SK-N-SH treated with all-trans-retinoic acid at 6 μM for 48 hours (cell line): ENCODE measurements at regions not wholly inside any gene's neighbourhood (a gene's known extent, or its start where the extent isn't known, plus 50 kb on each side); places are given as distances from the start of the nearest gene placed in this dataset.

Source experiments
- ATAC-seq: fragments of 200-7000 bp; cut with Tn5 transposase; 3 replicates; pipeline ENCODE4 v1.9.1; 2020; ENCODE audit warnings: mild to moderate bottlenecking, moderate library complexity
- ARNTL ChIP-seq: fragments of 450-650 bp; formaldehyde crosslinking; IDR thresholded peaks from 2 replicates; pipeline ENCODE4 v1.5.0; 2020; ENCODE audit warnings: low read depth, mild to moderate bottlenecking, moderate library complexity, borderline replicate concordance
- BACH2 ChIP-seq: fragments of 250-450 bp; sonication (Bioruptor Pico); IDR thresholded peaks from 2 replicates; pipeline ENCODE4 v1.9.0; 2021; ENCODE audit warnings: mild to moderate bottlenecking, borderline replicate concordance
- CSDC2 ChIP-seq: fragments of 250-450 bp; sonication (Bioruptor Pico); IDR thresholded peaks from 2 replicates; pipeline ENCODE4 v1.5.0; 2020; ENCODE audit warnings: mild to moderate bottlenecking, moderate library complexity
- GLIS3 ChIP-seq: fragments of 250-450 bp; sonication (Bioruptor Pico); IDR thresholded peaks from 2 replicates; pipeline ENCODE4 v1.5.0; 2020; ENCODE audit warnings: mild to moderate bottlenecking, moderate library complexity
- ISL1 ChIP-seq: fragments of 250-450 bp; sonication (Bioruptor Pico); IDR thresholded peaks from 2 replicates; pipeline ENCODE4 v2.1.2; 2022; ENCODE audit warnings: mild to moderate bottlenecking, moderate library complexity
- PPARA ChIP-seq: fragments of 250-450 bp; sonication (Bioruptor Pico); IDR thresholded peaks from 2 replicates; pipeline ENCODE4 v1.5.0; 2020; ENCODE audit warnings: mild to moderate bottlenecking, borderline replicate concordance
- RARB ChIP-seq: fragments of 250-450 bp; sonication (Bioruptor Pico); IDR thresholded peaks from 2 replicates; pipeline ENCODE4 v1.8.0; 2021; ENCODE audit warnings: mild to moderate bottlenecking, moderate library complexity
- SNAI2 ChIP-seq: fragments of 250-450 bp; sonication (Bioruptor Pico); IDR thresholded peaks from 2 replicates; pipeline ENCODE4 v1.5.0; 2020; ENCODE audit warnings: mild to moderate bottlenecking, moderate library complexity
- TCF4 ChIP-seq: fragments of 250-450 bp; sonication (Bioruptor Pico); IDR thresholded peaks from 2 replicates; pipeline ENCODE4 v1.8.0; 2021; ENCODE audit warnings: mild to moderate bottlenecking, moderate library complexity, borderline replicate concordance
- TOX ChIP-seq: fragments of 250-450 bp; sonication (Bioruptor Pico); IDR thresholded peaks from 2 replicates; pipeline ENCODE4 v1.8.0; 2021; ENCODE audit warnings: mild to moderate bottlenecking, moderate library complexity, borderline replicate concordance
- ZC3H10 ChIP-seq: fragments of 250-450 bp; sonication (Bioruptor Pico); IDR thresholded peaks from 2 replicates; pipeline ENCODE4 v1.5.1; 2021; ENCODE audit warnings: mild to moderate bottlenecking, moderate library complexity
- ZFP3 ChIP-seq: fragments of 250-450 bp; sonication (Bioruptor Pico); IDR thresholded peaks from 2 replicates; pipeline ENCODE4 v1.5.0; 2020; ENCODE audit warnings: mild to moderate bottlenecking, moderate library complexity
- ZNF70 ChIP-seq: fragments of 450-650 bp; formaldehyde crosslinking; IDR thresholded peaks from 2 replicates; pipeline ENCODE4 v1.5.0; 2020; ENCODE audit warnings: mild to moderate bottlenecking, moderate library complexity
- TF ChIP-seq, protein P1 (sequence below): fragments of 250-450 bp; sonication (Bioruptor Pico); IDR thresholded peaks from 2 replicates; pipeline ENCODE4 v1.5.1; 2021; ENCODE audit warnings: mild to moderate bottlenecking, moderate library complexity
- TF ChIP-seq, protein P2 (sequence below): fragments of 250-450 bp; sonication (Bioruptor Pico); IDR thresholded peaks from 2 replicates; pipeline ENCODE4 v1.8.0; 2020; ENCODE audit warnings: mild to moderate bottlenecking, moderate library complexity, borderline replicate concordance
- TF ChIP-seq, protein P3 (sequence below): fragments of 250-450 bp; sonication (Bioruptor Pico); IDR thresholded peaks from 2 replicates; pipeline ENCODE4 v1.5.0; 2020; ENCODE audit warnings: mild to moderate bottlenecking, moderate library complexity
- TF ChIP-seq, protein P4 (sequence below): fragments of 250-450 bp; sonication (Bioruptor Pico); IDR thresholded peaks from 2 replicates; pipeline ENCODE4 v1.5.1; 2020; ENCODE audit warnings: low read depth, mild to moderate bottlenecking, moderate library complexity

DNA sequence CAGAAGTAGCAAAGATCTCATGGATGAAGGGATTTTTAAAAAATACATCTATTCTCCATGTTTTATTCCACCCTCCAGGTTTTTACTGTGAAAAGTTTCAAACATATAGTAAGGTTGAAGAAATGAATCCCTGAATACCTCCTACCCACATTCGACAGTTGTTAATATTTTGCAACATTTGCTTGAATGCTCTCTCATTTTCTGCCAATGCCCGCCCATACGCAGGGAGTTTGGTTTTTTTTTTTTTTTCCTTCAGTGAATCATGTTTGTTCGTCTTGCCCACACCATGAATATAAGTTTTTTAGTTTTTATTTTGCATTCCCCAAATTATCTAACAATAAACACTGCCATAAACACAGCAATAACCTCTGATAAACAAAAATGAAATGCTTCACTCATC lies 82.9 kb downstream of the MAP1LC3B2 start:
- no peak for TF ChIP-seq ZC3H10 (CRISPR knock-in tag)
- TF ChIP-seq SNAI2 (CRISPR knock-in tag) = no peak
- TF ChIP-seq ZNF70 (CRISPR knock-in tag) = no peak
- TF ChIP-seq, protein P1, sequence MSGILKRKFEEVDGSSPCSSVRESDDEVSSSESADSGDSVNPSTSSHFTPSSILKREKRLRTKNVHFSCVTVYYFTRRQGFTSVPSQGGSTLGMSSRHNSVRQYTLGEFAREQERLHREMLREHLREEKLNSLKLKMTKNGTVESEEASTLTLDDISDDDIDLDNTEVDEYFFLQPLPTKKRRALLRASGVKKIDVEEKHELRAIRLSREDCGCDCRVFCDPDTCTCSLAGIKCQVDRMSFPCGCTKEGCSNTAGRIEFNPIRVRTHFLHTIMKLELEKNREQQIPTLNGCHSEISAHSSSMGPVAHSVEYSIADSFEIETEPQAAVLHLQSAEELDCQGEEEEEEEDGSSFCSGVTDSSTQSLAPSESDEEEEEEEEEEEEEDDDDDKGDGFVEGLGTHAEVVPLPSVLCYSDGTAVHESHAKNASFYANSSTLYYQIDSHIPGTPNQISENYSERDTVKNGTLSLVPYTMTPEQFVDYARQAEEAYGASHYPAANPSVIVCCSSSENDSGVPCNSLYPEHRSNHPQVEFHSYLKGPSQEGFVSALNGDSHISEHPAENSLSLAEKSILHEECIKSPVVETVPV = no peak
- no peak for ATAC-seq

DNA sequence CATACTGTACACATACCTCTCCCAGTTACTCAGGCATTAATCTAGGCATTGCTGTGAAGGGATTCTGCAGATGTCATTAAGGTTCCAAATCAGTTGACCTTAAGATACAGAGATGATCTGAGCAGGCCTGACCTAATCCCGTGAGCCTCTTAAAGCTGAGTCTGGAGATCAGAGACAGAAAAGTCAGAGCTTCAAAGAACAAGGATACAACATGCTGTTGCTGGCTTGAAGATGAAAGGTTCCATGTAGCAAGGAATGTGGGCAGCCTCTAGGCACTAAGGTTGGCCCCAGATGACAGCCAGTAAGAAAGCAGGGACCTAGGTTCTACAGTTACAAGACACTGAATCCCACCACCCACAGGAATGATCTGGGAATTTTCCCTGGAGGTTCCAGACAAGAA lies 81.1 kb downstream of the MAP1LC3B2 start:
- ATAC-seq = no peak
- TF ChIP-seq BACH2 (CRISPR knock-in tag) (no peak), ISL1 (CRISPR knock-in tag) (no peak), ZNF70 (CRISPR knock-in tag) (no peak)
- TF ChIP-seq, protein P2, sequence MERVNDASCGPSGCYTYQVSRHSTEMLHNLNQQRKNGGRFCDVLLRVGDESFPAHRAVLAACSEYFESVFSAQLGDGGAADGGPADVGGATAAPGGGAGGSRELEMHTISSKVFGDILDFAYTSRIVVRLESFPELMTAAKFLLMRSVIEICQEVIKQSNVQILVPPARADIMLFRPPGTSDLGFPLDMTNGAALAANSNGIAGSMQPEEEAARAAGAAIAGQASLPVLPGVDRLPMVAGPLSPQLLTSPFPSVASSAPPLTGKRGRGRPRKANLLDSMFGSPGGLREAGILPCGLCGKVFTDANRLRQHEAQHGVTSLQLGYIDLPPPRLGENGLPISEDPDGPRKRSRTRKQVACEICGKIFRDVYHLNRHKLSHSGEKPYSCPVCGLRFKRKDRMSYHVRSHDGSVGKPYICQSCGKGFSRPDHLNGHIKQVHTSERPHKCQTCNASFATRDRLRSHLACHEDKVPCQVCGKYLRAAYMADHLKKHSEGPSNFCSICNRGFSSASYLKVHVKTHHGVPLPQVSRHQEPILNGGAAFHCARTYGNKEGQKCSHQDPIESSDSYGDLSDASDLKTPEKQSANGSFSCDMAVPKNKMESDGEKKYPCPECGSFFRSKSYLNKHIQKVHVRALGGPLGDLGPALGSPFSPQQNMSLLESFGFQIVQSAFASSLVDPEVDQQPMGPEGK (CRISPR knock-in tag) = no peak

DNA sequence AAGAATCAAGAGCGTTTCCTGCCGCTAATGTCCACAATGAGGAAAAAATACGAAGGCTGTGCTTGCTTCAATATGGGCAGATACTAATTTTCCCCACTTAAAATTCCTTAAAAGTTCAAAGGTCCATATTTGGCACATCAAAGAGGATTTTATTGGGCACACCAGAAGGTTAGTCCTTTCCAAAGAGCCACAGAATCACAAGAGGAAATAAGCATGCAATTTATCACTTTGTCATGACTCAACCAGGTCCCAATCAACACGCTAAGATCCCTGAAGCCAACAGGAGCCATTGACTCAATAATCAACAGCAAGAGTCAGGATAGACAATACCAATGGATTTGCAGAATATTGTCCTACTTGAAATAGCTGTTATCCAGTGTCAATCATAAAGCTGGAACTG lies 80.6 kb downstream of the MAP1LC3B2 start:
- ATAC-seq = no peak
- TF ChIP-seq GLIS3 (CRISPR knock-in tag) (no peak), TOX (no peak)

DNA sequence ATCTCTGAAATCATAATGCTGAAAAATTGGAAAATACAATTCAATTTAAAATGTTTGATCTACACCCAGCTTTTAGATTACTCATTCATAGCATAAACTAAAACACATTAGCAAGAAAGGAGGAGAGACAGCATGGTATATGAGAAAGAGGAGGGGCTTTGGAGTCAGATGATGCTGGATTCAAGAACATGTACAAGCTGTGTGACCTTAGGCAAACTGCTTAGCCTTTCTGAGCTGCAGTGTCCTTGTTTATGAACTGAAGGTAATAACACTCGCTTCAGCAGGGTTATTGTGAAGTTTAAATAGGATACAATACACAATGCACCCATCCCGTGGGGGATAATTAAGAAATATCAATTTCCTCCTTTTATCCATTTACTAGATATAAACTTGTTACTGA lies 79.2 kb downstream of the MAP1LC3B2 start:
- TF ChIP-seq ZNF70 (CRISPR knock-in tag) (no peak), ZC3H10 (CRISPR knock-in tag) (no peak), SNAI2 (CRISPR knock-in tag) (no peak), ZFP3 (CRISPR knock-in tag) (no peak), PPARA (CRISPR knock-in tag) (no peak), ISL1 (CRISPR knock-in tag) (no peak)
- TF ChIP-seq, protein P1 = no peak
- TF ChIP-seq, protein P3, sequence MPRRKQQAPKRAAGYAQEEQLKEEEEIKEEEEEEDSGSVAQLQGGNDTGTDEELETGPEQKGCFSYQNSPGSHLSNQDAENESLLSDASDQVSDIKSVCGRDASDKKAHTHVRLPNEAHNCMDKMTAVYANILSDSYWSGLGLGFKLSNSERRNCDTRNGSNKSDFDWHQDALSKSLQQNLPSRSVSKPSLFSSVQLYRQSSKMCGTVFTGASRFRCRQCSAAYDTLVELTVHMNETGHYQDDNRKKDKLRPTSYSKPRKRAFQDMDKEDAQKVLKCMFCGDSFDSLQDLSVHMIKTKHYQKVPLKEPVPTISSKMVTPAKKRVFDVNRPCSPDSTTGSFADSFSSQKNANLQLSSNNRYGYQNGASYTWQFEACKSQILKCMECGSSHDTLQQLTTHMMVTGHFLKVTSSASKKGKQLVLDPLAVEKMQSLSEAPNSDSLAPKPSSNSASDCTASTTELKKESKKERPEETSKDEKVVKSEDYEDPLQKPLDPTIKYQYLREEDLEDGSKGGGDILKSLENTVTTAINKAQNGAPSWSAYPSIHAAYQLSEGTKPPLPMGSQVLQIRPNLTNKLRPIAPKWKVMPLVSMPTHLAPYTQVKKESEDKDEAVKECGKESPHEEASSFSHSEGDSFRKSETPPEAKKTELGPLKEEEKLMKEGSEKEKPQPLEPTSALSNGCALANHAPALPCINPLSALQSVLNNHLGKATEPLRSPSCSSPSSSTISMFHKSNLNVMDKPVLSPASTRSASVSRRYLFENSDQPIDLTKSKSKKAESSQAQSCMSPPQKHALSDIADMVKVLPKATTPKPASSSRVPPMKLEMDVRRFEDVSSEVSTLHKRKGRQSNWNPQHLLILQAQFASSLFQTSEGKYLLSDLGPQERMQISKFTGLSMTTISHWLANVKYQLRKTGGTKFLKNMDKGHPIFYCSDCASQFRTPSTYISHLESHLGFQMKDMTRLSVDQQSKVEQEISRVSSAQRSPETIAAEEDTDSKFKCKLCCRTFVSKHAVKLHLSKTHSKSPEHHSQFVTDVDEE (CRISPR knock-in tag) = no peak
- TF ChIP-seq, all 23 proteins: peak for 0
- ATAC-seq = no peak

DNA sequence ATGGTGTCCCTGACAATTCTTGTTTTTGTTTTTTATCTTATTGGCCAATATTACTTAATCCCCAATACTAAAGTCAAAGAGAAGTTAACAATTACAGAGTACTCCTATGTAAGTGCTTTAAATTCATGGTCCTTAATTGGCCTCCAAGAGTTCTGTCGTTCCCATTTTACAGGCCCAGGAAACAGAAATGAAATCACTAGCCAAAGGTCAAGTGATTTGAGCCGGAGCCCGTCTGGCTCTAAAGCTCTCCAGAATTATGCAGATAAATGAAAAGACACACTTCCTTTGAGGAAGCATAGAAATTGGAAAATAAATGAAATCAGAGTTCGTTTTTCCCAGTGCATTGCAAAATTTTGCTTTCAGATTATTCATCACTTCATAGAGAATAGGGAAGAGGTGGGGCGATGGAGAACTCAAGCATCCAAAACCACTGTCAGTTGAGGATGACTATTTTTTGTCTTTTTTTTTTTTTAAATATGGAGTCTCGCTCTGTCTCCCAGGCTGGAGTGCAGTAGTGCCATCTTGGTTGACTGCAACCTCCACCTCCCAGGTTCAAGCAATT lies 78.5 kb downstream of the MAP1LC3B2 start:
- no peak for ATAC-seq
- no peak for TF ChIP-seq SNAI2 (CRISPR knock-in tag)
- TF ChIP-seq, protein P3 (CRISPR knock-in tag) = no peak
- TF ChIP-seq, protein P1 = no peak
- no peak for TF ChIP-seq TCF4
- no peak for TF ChIP-seq ZFP3 (CRISPR knock-in tag)
- TF ChIP-seq ARNTL (CRISPR knock-in tag) = no peak
- TF ChIP-seq TOX = no peak
- no peak for TF ChIP-seq PPARA (CRISPR knock-in tag)
- TF ChIP-seq RARB (CRISPR knock-in tag) = no peak
- TF ChIP-seq, protein P4, sequence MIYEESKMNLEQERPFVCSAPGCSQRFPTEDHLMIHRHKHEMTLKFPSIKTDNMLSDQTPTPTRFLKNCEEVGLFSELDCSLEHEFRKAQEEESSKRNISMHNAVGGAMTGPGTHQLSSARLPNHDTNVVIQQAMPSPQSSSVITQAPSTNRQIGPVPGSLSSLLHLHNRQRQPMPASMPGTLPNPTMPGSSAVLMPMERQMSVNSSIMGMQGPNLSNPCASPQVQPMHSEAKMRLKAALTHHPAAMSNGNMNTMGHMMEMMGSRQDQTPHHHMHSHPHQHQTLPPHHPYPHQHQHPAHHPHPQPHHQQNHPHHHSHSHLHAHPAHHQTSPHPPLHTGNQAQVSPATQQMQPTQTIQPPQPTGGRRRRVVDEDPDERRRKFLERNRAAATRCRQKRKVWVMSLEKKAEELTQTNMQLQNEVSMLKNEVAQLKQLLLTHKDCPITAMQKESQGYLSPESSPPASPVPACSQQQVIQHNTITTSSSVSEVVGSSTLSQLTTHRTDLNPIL (CRISPR knock-in tag) = no peak
- no peak for TF ChIP-seq GLIS3 (CRISPR knock-in tag)
- no peak for TF ChIP-seq CSDC2 (CRISPR knock-in tag)
